ENCODE measurements at regions not wholly inside any gene's neighbourhood (a gene's known extent, or its start where the extent isn't known, plus 50 kb on each side); places are given as distances from the start of the nearest gene placed in this dataset.

DNA sequence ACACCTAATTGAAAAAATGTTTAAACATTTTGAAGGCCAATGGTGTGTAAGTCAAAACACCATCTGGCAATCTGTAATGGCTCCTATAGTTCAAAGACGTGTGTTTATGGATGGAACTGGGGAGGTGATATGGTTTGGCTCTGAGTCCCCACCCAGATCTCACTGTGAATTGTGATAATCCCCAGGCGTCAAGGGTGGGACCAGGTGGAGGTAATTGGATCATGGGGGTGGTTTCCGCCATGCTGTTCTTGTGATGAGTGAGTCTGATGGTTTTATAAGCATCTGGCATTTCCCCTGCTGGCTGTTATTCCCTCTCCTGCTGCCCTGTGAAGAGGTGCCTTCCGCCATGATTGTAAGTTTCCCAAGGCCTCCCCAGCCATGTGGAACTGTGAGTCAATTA is 52.2 kb downstream of the ADRA2C start:
- H3K9me3 Mint-ChIP-seq = no peaks in the 10 kb centered on the region
- no peaks in the 10 kb centered on the region for H3K4me1 Mint-ChIP-seq
- H3K4me3 Mint-ChIP-seq = no peak overlapping the region
- H3K27ac Mint-ChIP-seq = no peak overlapping the region
- H3K27me3 Mint-ChIP-seq = no peaks in the 10 kb centered on the region
- no peak for DNase-seq
- H3K36me3 Mint-ChIP-seq = no peaks in the 10 kb centered on the region
- POLR2A ChIA-PET = no interaction called here
- no peak for ATAC-seq (ENCODE audit: low read depth)

DNA sequence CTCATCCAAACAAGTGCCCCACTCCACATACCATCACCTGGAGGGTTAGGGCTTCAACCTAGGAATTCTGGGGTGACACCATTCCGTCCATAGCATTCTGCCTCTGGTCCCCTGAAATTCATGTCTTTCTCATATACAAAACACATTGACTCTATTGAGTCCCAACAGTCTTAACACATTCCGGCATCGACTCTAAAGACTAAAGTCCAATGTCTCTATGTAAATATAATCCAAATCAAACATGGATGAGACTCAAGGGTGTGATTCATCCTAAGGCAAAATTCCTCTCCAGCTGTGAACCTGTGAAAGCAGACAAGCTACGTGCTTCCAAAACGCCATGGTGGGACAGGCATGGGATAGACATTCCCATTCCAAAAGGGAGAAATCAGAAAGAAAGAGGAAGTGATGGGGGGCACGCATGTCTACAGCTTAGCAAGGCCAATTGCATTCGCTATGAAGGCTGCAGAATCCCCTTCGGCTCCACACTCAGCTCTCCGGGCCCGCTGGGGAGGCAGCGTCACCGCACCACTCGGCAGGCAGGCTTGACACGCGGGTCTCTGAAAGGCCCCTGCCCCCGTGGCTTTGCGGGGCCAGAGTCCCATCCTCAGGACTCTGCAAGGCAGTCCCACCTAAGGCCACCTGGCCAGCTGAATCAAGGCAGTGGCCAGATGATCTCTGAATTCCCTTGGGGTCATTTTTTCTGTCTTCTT is 53.2 kb downstream of the ADRA2C start:
- no peak overlapping the region for H3K27ac Mint-ChIP-seq

DNA sequence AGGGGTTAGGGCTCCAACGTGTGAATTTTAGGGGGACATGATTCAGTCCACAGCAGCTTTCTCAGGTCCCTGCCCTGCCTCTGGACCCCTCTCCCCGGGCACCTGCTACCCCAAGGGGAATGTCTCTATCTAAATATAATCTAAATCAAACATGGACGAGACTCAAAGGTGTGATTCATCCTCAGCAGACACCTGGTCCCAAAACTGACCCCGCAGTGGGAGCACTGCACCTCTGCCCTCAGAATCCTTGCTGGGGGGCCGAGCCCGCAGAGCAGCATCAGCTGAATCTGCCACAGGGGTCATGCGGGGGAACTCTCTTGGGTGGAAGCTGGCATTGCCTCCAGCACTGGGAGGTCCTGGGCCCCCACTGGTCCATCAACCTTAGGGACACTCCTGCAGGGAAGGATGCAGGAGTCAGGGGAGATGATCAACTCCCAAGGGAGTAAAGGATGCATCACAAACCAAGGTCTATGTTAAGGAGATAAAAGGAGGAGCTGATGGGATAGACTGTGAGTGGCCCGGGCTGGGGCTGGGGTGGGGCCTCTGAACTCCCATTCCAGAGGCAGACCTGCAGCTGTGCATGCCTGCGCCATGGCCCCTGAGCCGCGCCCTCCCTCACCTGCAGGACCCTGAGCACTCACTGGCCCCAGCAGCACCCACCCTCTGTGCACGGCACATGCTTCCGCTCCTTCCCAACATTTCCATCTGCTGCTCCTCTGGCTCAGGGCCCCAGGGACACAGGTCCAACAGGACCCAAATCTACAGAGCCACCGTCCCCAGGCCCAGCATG is 54.0 kb downstream of the ADRA2C start:
- DNase-seq (no peak), ATAC-seq (ENCODE audit: low read depth) (no peak)
- Mint-ChIP-seq H3K9me3 (no peaks in the 10 kb centered on the region), H3K4me1 (no peaks in the 10 kb centered on the region), H3K27me3 (no peaks in the 10 kb centered on the region), H3K27ac (no peak overlapping the region), H3K4me3 (no peak overlapping the region), H3K36me3 (no peaks in the 10 kb centered on the region)
- POLR2A ChIA-PET = no interaction called here

More for the DNA sequence above, 53.2 kb downstream of the ADRA2C start:
- ATAC-seq (ENCODE audit: low read depth) (no peak), DNase-seq (no peak)
- no peaks in the 10 kb centered on the region for H3K27me3 Mint-ChIP-seq
- no peaks in the 10 kb centered on the region for H3K9me3 Mint-ChIP-seq
- H3K4me1 Mint-ChIP-seq = no peaks in the 10 kb centered on the region
- no peaks in the 10 kb centered on the region for H3K36me3 Mint-ChIP-seq
- no peak overlapping the region for H3K4me3 Mint-ChIP-seq
- POLR2A ChIA-PET = no interaction called here

DNA sequence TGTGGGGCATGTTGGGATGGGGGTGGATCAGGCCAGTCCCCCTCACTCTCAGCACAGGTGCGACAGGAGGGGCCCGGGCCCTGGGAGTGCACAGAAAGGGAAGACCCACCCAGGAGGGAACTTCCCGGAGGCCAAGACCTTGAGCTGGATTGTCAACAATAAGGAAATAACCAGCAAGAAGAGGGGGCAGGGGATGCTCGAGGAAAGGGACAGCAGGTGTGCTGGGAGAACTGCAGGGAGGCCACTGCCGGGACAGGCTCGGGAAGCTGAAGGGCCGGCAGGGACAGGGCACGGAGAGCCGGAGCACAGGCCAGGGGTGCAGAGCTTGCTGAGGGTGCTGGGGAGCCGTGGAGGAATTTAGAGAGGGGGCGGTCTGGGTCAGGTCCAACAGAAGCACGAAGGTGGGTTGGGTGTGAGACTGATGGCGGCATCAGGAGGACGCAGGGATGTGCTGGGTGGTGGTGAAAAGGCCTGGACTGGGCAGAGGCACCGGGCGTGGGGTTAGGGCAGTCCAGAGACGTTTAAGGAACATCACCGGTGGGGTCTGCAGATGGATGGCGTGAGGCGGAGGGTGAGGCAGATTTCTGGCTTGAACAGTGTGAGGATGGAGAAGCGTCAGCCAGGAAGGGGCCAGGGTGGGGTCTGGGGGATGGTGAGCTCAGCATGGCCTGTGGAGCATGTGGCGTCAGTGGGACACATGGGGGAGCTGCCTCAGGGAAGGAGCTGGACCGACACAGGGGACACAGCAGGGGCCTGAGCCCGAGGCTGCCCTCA is 54.8 kb downstream of the ADRA2C start:
- ATAC-seq (ENCODE audit: low read depth) = no peak
- H3K36me3 Mint-ChIP-seq = no peaks in the 10 kb centered on the region
- POLR2A ChIA-PET = no interaction called here
- no peak overlapping the region for H3K27ac Mint-ChIP-seq
- H3K4me1 Mint-ChIP-seq = no peaks in the 10 kb centered on the region
- no peak overlapping the region for H3K4me3 Mint-ChIP-seq
- no peaks in the 10 kb centered on the region for H3K27me3 Mint-ChIP-seq
- H3K9me3 Mint-ChIP-seq = no peaks in the 10 kb centered on the region
- no peak for DNase-seq

DNA sequence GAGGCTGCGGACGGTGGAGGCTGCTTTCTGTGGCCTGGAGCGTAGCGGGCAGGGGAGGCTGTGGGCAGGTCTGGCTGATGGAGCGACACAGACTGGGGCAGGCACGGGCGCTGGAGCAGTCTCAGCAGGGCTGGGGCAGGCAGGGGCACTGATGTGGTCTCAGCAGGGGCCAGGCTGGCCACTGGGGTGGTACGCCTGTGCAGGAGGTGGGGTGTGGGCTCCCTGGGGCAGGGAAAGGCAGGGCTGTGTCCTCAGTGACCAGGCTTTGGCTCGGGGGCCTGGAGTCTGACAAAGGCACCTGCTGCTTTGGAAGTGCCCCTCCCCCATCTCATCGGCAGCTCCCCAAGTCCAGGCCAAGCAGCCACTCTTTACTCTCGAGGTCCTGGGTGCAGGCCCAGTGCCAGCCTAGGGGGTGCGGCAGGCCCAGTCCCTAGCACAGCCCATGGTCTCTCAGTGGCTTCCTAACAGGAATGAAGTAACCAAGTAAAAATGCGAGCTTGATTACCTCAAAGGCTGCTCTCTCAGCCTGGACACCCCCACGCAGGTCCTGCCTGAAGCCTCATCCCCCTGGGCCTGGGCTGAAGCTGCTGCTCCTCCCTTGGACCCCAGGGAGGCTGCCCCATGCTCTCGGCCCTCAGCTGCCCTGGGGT is 55.5 kb downstream of the ADRA2C start:
- H3K4me1 Mint-ChIP-seq = no peaks in the 10 kb centered on the region
- H3K36me3 Mint-ChIP-seq = no peaks in the 10 kb centered on the region
- H3K27ac Mint-ChIP-seq = no peak overlapping the region
- ATAC-seq (ENCODE audit: low read depth) = no peak
- POLR2A ChIA-PET = no interaction called here
- H3K27me3 Mint-ChIP-seq = no peaks in the 10 kb centered on the region
- no peak overlapping the region for H3K4me3 Mint-ChIP-seq
- no peaks in the 10 kb centered on the region for H3K9me3 Mint-ChIP-seq
- DNase-seq = no peak

DNA sequence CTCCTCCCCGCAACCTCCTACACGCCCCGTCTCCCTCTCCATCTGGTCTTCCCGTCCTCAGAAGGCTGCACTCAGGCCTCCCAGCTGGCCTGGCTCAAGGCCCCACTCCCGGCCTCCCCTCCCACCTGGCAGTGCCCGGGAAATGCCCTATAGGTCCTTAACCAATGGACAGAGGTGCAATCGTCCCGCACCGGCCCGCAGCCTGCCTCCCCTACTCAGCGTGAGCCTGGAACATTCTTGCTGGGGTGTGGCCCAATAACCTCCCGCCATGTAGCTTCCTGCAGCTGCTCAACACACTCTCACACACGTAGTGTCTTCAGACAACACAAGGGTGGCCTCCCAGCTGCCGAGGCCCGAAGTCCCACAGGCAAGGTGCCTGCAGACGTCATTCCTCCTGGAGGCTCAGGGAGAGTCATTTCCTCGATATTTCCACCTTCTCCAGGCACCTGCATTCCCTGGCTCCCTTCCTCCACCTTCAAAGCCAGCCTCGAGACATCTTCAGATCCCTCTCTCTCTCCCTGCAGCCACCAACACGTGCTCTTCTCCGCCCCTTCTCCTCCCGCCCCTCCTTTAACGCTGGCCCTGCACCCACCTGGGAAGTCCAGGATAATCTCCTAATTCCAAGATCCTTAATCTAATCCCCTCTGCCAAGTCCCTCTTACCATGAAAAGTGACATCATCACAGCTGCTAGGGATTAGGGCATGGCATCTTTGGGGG is 56.2 kb downstream of the ADRA2C start:
- Mint-ChIP-seq H3K27me3 (no peaks in the 10 kb centered on the region), H3K27ac (no peak overlapping the region), H3K9me3 (no peaks in the 10 kb centered on the region), H3K4me3 (no peak overlapping the region), H3K36me3 (no peaks in the 10 kb centered on the region), H3K4me1 (no peaks in the 10 kb centered on the region)
- POLR2A ChIA-PET = no interaction called here
- no peak for ATAC-seq (ENCODE audit: low read depth)
- DNase-seq = no peak

DNA sequence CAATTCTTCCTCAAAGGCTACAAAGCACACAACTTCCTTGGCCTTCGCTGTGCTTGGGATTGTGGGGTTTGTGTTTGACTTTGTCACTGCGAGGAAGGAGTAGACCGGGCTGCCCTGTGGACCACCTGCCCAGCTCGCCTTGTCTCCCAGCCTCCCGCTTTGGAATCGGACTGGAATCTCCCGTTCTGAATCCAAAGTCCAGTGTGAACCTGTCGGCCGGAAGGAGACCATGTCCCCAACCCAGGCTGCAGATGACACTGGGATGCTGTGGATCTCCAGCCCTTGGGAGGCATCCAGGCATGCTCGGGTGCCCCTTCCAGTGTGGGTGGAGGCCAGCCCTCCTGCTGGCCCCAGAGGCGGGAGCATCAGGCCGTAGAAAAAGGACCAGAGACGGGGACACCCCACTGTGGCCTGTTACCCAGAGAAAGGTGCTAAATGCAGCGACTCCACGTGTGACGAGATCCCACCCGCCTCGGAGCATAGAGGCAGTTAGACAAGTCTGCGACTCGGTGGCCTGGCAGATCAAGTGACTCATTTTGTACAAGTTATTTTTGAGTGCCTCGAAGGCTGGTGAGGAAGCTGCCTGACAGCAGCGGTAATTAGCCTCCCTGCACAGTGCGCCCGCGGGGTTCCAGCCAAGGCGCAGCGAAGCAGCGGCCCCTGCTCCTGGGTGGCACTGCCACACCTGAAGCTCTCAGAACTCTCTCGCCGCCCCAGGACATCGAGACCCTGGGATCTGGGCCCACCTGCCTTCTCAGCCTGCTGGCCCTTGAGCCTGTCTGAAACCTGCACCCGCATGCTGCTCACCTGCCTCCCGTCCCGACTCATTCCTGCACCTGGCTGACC is 57.5 kb downstream of the ADRA2C start:
- Mint-ChIP-seq H3K9me3 (no peaks in the 10 kb centered on the region), H3K4me3 (no peak overlapping the region), H3K27ac (no peak overlapping the region), H3K36me3 (no peaks in the 10 kb centered on the region), H3K27me3 (no peaks in the 10 kb centered on the region), H3K4me1 (no peaks in the 10 kb centered on the region)
- DNase-seq = no peak
- POLR2A ChIA-PET = no interaction called here
- no peak for ATAC-seq (ENCODE audit: low read depth)

DNA sequence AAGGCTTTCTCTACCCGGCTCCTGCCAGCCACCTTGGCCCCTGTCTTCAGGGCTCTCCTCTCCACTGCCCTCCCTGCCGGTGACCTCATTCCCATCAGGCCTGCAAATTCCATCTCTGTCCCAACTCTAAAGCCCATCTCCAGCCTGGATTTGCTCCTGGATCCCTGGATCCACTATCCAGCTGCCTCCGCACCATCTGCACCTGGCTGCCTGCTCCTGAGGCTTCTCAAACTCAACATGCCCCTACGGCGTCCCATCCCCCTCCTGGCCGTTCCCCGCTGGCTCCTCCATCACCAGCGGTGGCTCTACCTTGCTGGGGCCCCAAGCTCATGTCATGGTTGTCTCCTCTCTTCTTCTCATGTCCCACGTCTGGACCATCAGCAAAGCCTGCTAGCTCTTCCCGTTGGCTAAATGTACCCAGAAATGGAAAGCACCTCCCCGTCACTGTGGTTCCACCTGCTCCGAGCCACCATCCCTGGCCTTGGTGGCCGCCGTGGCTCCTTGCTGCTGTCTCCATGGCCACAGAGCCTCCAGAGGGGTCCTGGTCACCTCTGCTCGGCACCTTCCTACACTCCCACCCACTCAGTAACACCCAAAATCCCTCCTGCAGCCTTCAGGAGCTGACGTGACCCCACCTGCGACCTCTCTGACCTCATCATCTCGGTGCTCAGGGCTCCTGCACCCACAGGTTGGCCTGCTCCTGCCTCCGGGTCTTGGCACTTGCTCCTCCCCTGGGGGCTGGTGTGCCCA is 58.5 kb downstream of the ADRA2C start:
- DNase-seq = no peak
- no peak overlapping the region for H3K4me3 Mint-ChIP-seq
- H3K36me3 Mint-ChIP-seq = no peaks in the 10 kb centered on the region
- H3K27ac Mint-ChIP-seq = no peak overlapping the region
- ATAC-seq (ENCODE audit: low read depth) = no peak
- no peaks in the 10 kb centered on the region for H3K9me3 Mint-ChIP-seq
- no peaks in the 10 kb centered on the region for H3K4me1 Mint-ChIP-seq
- POLR2A ChIA-PET = no interaction called here
- H3K27me3 Mint-ChIP-seq = no peaks in the 10 kb centered on the region

DNA sequence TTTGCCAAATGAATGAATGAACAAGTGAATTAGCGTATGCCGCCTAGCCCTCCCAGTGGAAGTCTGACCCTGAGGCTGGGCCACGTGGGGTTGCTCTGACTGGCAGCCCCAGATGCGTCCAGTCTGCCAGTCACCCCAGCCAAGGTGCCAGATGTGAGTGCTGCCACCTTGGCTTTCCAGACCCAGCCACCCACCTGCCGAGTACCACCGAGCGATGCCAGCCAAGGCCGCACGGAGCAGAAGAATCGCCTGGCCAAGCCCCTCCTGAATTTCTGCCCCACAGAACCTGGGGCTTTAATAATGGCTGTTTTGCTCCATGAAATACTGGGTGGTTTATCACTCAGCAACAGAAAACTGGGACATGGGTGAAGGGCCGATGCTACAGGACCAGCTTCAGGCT is 59.3 kb downstream of the ADRA2C start:
- no peaks in the 10 kb centered on the region for H3K9me3 Mint-ChIP-seq

DNA sequence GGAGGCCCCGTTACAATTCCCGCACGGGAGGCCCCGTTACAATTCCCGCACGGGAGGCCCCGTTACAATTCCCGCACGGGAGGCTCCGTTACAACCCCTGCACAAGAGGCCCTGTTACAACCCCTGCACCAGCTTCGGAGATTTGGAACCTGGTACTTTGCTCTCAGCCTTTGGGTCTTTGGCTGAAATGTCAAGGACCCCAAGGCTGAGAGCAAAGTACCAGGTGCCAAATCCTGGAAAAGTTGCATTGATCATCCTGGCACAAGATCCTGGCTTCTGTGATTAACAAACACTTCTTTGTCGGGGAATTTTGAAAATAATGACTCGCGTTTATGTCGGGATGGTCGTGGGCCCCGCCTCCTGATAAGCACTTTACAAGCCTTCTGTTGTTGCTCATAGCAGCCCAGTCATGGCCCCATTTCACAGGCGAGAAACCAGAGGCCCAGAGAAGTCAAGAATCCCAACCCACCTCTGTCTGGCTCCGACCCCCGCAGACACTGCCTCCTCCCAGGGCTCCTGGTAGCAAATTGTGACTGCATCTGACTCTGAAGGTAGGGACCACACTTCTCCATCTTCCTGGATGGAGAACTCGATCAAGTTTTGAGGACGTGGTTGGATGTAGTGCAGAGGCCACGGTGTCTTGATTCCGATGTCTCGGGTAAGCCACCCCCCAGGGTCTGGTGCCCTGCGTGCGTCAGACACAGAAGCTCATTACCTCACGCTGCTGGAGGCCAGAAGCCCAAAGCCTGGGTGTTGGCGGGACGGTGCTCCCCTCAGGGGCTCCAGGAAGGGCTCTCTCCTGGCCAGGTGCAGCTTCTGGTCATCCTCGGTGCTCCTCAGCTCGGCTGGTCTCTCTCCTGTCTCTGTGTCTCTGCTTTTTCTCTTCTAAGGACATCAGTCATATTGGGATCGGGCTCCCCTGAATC is 60.3 kb downstream of the ADRA2C start:
- no peaks in the 10 kb centered on the region for H3K27me3 Mint-ChIP-seq
- no peak overlapping the region for H3K27ac Mint-ChIP-seq
- H3K36me3 Mint-ChIP-seq = no peaks in the 10 kb centered on the region
- ATAC-seq (ENCODE audit: low read depth) (no peak), DNase-seq (no peak)
- no peaks in the 10 kb centered on the region for H3K9me3 Mint-ChIP-seq
- no peak overlapping the region for H3K4me3 Mint-ChIP-seq
- POLR2A ChIA-PET = no interaction called here
- H3K4me1 Mint-ChIP-seq = no peaks in the 10 kb centered on the region

More for the DNA sequence above, 59.3 kb downstream of the ADRA2C start:
- DNase-seq = no peak
- H3K4me3 Mint-ChIP-seq = no peak overlapping the region
- no peaks in the 10 kb centered on the region for H3K36me3 Mint-ChIP-seq
- no peak for ATAC-seq (ENCODE audit: low read depth)
- no peaks in the 10 kb centered on the region for H3K27me3 Mint-ChIP-seq
- POLR2A ChIA-PET = no interaction called here
- H3K27ac Mint-ChIP-seq = no peak overlapping the region
- no peaks in the 10 kb centered on the region for H3K4me1 Mint-ChIP-seq

Measured in activated naive CD8-positive, alpha-beta T cell treated with anti-CD3 and anti-CD28 coated beads, Interleukin-2, amount 10 ng/mL, durations not matched to agents 7 days and 5 days (primary cell).